ENCODE measurements at regions not wholly inside any gene's neighbourhood (a gene's known extent, or its start where the extent isn't known, plus 50 kb on each side); places are given as distances from the start of the nearest gene placed in this dataset.

DNA sequence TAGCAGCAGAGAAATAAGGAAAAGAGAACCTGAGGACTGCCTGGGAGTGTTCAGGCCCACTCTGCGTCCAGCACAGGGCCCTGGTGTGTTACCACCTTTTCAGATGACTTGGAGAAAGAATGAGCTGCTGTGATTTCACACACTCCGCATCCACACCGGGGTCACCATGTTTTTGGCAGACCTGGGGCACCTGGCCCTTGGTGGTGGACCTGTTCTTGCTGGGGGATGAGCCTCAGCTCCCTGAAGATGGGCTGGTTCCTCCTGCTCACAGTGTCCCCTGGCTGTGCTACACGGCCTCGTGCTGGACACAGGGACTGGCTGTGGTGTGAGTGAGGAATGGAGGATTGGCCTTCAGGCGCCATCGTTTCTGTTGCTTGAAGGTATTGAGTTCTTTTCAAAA lies 1381.4 kb downstream of the TBC1D22A start:
- no peak for DNase-seq (ENCODE audit: low spot score)

DNA sequence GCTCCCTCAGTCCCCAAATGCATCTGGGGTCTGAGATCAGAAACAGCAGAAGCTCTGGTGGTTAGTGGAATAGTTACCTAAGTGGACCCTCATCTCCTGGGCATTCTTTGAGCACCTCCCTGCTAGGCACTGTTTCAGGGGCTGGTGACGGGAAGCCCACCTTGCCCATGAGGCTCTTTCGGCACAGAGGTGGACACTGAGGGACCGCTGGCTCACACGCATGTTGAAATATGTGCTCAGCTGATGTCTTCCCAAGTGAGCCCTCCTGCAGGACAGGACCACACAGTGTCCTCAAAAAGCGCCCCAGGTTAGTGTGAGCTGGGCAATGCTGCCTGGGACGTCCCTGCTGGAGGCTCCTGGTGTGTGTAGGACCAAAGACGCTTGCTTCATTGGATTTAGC lies 1379.9 kb downstream of the TBC1D22A start:
- no peak for DNase-seq (ENCODE audit: low spot score)

DNA sequence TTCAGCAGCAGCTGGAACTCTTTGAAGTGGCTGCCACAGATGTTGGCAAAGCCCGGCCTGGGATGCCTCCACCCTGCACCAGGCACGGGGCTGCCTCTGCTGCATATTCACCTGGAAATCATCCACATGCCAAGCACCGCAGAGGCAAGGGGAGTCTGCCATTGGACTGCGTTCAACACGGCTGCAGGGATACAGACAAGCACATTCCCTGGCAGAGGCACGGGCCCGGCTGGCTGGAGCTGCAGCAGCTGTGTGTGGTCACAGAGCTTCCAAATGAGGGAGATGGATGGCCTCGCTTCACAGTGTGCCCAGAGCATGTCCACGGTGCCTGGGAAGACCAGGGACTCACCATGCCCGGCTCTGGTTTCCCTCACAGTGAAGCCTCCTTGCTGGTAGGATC lies 1378.9 kb downstream of the TBC1D22A start:
- no peak for DNase-seq (ENCODE audit: low spot score)

DNA sequence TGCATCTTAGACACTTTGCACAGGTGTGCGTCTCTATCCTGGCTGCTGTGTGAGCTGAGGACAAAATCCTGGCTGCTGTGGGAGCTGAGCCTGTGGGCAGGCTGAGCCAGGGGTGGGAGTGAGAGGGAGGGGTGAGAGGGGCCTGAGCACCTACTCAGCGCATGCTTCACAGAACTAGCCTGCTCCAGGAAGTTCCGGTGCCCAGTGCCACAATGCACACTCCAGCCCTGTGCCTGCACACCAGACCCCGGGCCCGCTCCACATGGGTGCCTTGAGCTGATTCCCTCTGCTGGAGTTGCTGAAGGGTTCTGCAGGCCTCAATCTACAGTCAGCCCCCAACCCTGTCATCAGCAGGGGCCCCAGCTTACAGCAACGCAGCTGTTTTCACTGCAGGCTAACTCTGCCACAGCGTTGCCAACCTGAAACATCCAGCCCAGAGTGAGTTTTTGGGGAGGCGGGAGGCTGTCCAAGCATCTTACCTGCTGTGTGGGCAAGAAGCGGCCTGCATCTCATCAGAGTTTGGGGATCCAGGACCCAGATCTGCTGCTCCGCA lies 1377.9 kb downstream of the TBC1D22A start:
- no peak for DNase-seq (ENCODE audit: low spot score)

DNA sequence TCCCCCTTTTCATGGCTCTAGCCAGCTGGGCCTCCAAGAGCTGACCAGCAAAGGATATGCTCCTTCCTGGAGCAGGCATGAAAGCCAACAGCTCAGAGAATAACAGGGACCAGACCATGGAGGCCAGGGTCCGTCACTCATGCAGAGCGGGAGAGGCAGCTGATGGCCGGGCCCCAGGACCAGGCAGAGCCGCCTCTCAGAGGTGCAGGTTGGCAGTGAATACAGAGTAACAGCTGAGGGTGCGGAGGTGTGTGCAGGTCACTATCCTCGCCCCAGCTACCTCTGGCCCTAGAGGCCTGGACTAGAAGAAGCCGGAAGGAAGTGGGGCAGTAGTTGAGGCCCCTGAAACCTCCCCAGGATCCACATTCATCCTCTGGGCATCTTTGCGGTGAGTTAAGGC lies 1377.3 kb downstream of the TBC1D22A start:
- DNase-seq (ENCODE audit: low spot score) = no peak

DNA sequence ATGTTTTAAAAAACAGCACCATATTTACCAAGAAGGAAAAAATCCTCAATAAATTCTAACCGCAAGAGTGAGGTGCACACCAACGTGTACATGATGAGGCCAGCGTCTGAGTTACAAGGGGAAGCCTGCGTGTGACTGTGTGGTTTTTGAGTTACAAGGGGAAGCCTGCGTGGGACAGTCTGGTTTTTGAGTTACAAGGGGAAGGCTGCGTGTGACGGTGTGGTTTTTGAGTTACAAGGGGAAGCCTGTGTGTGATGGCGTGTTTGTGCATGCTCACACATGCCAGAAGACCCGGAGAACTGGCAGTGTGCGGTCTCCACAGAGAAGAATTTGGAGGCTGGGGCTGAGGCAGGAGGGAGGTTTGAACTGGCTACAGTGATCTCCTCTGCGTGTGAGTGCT lies 1376.4 kb downstream of the TBC1D22A start:
- no peak for DNase-seq (ENCODE audit: low spot score)

DNA sequence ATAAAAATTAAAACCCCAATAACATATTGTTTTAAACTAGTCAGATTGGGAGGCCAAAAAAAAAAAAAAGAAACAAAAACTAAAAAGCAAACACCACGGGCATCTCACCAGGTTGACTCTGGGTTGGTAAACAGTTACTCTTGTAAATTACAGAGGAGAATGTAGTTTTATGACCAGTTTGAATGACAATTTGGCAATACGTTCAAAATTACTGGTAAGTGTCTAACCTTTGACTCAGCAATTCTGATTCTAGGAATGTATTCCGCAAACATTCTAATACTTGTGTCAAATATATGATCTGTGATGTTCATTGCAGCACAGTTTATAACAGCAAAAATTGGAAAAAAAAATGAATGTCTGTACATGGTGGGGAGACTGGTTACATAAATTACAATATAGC lies 1376.0 kb downstream of the TBC1D22A start:
- DNase-seq (ENCODE audit: low spot score) = no peak

DNA sequence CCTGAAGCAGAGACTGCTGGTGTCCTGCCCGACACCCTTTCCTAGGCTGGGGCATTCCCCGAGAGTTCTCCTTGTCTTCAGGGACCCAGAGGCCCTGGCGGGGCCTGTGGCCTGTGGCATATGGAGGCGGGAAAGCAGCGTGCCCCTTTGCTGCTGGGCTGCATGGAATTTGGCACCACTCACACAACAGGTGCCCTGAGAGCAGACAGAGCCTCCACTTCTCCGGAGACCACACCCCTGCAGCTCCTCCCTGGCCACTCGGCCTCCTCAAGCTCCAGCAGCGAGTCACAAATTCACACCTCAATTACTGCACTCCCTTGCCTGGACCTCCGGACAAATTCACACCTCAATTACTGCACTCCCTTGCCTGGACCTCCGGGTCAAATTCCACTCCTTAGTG lies 1375.2 kb downstream of the TBC1D22A start:
- DNase-seq (ENCODE audit: low spot score) = no peak

DNA sequence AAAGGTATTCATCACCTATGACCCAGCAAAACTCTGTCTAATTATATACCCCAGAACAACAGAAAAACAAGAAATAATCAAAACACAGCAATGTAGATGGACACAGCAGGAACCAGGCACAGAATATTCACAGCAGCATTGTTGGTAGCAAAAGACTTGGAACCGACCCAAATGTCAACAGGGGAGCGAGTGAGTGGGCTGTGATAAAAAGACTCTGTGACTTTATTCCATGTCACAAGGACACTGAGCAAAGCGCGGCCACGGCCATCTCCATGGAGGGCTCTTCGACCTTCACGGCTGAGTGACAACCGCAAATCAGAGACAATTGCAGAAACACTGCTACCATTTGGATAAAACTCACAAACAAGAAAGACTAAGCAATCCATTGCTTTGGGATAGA lies 1373.1 kb downstream of the TBC1D22A start:
- DNase-seq (ENCODE audit: low spot score) = no peak

DNA sequence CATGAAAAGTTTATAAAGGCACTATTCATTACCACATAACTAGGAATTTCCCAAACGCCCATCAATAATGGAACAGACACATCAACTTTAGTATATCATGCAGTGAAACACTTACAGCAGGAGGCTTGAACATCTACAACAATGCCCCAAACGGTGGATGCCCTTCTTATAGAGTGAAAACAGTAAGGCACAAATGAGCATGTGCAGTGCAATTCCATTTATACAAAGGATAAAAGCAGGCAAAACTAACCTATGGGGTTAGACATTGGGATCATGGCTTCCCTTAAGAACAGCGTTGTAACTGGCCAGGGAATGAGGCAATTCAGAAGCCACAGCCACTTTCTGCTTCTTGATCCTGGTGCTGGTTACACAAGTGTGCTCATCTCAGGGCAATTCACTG lies 1363.0 kb downstream of the TBC1D22A start:
- no peak for DNase-seq (ENCODE audit: low spot score)

DNA sequence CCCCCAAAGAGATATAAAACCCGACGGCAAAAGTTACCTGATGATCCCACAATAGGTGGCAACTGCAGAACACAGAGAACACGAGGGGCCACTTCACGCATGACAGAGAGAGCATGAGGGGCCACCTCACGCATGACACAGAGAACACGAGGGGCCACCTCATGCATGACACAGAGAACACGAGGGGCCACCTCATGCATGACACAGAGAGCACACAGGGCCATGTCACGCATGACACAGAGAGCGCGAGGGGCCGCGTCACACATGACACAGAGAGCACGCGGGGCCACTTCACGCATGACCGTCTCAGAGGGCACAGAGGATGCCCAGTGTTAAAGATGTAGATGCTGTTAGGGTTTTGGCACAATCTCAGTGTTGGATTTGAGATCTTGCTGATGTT lies 1359.5 kb downstream of the TBC1D22A start:
- DNase-seq (ENCODE audit: low spot score) = no peak

DNA sequence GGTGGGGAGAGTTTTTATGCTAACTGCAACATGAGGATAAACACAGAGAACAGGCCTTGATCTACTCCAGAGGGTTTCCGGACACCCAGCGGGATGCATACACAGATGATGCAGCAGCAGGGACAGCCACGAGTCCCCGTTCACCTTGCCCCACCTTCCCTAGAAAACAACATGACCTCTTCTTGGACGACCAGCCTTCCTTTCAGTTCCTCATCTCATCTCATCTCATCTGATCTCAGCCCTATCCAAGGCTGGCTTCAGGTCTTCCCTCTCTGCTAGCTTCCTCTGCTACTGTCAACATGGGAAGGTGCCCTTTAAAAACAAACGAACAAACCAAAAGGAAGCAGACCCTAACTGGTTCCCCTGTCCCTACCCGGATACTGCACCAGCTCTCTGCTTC lies 1356.2 kb downstream of the TBC1D22A start:
- no peak for DNase-seq (ENCODE audit: low spot score)

DNA sequence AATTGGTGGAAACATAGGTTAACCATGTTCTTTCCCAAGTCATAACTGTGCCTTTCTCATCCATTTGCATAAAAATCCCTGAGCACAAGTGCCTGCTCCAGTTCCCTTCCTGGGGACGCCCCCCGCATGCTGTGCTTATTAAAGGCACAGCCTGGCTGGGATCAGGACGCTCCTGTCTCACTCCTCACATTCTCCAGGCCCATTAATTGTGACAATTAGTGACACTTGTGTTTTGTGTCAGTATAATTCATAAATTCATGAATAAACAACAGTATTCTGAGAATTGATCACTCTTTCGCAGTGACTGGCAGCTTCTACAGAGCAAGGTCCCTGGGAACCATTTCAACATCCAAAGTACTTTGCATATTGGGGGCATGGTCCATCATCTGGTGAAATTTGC lies 1354.4 kb downstream of the TBC1D22A start:
- DNase-seq (ENCODE audit: low spot score) = no peak

DNA sequence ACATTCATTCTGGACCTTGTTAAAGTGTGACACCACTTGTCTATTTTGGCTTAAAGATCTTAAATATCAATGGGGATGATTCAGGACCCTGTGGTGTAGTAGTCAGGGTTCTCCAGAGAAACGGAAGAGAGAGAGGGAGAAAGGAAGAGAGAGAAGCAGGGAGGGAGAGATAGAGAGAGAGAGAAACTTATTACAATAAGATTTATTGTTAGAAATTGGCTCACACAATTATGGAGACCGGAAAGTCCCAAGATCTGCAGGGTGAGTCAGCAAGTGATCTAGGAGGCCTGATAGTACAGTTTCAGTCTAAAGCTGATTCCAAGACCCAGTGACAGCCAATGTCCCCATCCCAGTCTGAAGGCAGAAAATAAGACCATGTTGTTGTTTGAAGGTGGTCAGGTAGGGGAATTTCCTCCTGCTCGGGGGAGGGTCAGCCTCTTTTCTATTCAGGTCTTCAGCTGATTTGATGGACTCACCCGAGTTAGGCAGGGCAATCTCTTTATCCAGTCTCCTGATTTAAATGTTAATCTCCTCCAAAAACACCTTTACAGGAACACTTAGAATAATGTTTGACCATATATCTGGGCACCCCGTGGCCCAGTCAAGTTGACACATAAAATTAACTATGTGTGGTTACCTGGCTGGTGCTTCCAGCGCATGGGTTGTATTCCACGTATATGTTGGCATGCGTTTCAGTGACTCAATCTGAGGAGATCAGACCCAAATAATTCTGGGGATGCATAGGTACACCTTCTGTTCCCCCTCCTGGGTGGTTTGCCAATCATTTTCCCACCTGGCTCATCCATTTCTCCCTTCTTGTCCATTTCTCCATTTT lies 1350.5 kb downstream of the TBC1D22A start:
- no peak for DNase-seq (ENCODE audit: low spot score)

DNA sequence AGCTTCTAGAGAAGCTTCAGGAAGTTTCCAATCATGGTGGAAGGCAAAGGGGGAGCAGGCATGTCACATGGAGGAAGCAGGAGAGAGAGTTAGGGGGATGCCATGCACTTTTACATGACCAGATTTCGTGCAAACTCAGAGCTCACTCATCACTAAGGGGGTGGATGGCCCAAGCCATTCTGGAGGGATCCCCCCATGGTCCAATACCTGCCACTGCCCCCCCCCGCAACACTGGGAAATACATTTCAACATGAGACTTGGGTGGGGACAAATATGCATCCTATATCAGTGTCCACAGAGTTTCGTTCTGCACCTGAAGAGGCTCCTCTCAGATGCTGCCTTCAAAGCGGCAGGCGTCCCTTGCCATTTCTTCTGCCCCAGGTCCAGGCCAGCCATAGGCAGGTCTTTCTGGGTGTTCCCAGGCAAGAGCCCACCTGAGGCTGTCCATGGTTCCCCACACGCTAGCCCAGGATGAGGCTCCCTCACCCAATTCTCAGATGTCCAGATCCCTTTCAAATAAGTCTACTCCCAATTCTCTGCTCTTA lies 1344.3 kb downstream of the TBC1D22A start:
- no peak for DNase-seq (ENCODE audit: low spot score)

DNA sequence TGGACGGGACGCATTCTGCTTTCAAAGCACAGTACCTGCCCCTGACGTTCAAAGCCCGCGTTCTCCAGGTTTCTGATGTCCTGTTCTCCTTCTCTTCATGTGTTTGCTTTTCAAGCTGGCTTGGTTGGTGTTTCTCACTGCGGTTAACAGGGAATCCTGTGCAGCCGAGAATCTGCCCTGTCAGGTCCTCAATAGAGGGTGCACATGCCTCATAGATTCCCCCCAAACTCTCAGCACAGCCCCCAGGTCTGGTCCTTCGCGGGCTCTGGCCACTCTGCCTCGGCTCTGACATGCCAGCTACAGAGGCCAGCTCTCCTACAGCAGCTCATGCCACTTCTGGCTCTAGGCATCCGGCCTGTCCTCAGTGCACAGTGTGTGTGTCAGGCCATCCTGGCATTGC lies 1343.8 kb downstream of the TBC1D22A start:
- no peak for DNase-seq (ENCODE audit: low spot score)

DNA sequence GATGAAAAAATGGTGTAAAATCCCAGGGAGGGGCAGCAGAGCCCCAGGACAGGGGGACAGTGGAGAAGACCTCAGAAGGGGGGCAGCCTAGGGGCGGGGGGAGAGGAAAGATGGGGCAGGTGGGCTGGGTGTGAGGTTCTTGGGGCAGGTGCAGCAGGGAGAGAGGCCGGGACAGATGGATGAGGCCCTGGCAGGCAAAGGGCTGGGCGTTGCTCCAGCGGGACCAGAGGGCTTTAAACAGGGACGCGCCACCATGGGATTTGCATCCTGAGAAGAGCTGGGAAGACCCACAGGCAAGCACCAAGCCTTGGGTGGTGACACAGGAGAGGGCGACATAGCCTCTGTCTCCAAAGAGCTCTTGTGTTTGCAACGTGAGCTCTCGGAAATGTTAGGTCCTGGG lies 1342.8 kb downstream of the TBC1D22A start:
- DNase-seq (ENCODE audit: low spot score) = no peak

DNA sequence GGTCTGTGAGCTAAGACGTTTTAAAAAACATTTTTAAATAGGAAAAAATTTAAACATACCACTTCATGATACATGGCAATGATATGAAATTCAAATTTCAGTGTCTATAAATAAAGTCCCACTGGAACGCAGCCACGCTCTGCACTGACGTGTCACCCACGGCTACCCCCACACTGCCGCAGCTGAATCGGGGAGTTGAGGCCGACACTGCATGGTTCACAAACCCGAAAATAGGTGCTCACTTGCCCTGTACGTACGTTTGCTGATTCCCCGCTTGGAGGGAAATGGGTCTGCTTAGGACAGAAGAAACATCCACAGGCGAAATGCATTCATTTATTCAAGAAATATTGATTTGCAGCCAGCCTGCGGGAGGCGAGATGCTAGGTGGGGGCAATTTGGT lies 1342.3 kb downstream of the TBC1D22A start:
- no peak for DNase-seq (ENCODE audit: low spot score)

DNA sequence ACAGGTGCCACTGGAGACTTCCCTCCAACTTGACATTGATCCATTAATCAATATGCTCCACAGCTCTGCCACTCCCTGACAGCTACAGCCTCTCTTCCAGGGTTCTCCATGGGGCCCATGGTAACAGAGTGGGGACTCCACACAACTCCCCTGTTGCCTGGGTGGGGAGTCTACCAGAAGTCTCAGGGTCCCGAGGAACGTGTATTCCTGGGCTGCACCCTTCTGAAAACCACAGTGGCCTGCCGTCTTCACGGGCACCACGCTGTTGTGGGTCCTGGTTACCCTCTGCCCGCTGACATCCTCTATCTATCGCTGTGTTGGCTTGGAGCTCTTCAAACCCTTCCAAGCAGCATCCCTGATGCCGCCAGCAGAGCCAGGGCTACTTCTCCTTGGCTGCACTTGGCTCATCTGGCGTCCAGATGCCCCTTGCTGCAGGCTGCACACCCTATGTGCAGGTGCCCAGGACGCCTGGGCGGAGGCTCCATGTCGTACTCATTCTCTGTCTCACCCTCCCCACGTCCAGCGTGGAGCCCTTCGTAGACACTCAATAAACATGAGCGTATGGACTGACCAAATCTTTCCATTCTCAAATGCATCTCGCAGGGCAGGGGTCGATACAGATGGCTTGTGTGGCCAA lies 1341.8 kb downstream of the TBC1D22A start:
- DNase-seq (ENCODE audit: low spot score) = no peak

DNA sequence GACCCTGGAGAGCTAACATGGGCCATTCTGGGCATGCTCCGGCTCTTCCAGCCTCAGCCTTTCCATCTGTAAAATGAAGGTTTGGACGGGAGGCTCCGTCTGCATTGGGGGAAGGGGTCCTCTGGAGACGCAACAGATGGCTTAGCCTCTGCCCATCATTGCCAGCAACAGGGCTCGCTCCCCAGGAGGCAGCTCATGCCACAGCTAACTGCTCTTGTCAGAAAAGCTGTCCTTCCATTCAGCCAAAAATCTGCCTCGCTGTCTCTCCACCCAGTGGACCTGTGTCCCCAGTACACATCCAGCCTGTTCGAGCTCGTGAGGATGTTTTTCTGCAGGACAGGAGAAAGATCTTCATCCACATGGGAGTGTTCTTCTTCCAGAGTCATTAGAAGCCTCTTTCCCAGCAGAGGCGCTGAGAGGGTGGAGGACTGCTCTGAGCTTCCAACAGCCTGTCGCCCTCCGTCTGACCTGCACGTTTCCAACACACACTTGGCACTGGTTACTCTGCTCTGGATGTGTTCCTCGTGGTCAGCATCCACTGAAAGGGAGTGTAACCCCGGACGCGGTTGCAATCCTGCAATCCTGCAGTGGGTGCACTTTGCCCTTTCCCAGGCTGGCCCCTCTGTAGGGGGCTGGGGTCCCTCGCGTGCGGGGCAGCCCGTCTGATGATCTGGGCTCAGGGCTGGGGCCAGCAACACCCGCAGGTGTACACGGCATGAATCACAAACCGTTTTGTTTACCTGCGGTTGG lies 1340.9 kb downstream of the TBC1D22A start:
- DNase-seq (ENCODE audit: low spot score) = no peak

DNA sequence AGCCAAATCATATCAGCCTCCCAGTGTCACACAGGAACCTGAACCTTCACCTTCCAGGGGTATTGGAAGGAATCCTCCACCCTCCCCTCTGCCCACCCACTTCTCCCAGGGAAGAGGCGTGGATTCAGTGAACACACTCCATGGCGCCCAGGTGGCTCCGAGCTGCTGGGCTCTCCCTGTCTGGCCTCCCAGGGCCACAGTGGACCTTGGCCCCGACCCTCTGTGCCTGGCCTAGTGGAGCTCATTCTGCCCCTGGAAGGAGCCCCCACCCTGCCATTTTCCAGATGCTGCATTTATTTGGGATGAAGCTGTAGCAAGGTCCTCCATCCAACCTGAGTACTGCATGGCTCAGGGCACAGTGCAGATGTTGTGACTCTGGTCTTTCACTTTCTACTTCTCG lies 1340.1 kb downstream of the TBC1D22A start:
- no peak for DNase-seq (ENCODE audit: low spot score)

DNA sequence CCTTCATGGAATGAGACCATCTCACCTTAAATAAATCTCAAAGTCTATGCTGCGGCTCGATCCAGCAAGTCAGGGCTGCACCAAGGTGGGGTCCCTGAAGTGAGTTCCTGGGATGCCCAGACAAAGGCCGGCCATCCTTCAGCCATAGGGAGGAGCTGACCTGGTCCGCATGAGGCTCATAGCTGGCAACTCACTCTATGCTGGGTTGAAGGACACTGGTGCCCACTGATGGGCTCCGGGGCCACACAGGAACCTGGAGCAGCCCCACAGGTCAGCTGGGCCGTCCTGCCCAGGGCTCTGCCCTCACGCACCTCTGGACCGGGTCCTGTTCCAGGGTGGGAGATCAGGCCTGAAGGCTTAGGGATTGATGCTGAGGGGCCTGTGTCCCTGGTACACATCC lies 1339.3 kb downstream of the TBC1D22A start:
- DNase-seq (ENCODE audit: low spot score) = no peak

Data from AG08395 (cell line).